ENCODE measurements at regions not wholly inside any gene's neighbourhood (a gene's known extent, or its start where the extent isn't known, plus 50 kb on each side); places are given as distances from the start of the nearest gene placed in this dataset.

- DNase-seq = no peak
Observed at GRCh38 chr10:10307036-10307435, 710.6 kb upstream of the CELF2 start.

GRCh38 chr10:10307551-10307950 lies 710.1 kb upstream of the CELF2 start:
- DNase-seq = no peak

- no peak for DNase-seq
Observed at GRCh38 chr10:10310498-10310897, 707.2 kb upstream of the CELF2 start.

DNA sequence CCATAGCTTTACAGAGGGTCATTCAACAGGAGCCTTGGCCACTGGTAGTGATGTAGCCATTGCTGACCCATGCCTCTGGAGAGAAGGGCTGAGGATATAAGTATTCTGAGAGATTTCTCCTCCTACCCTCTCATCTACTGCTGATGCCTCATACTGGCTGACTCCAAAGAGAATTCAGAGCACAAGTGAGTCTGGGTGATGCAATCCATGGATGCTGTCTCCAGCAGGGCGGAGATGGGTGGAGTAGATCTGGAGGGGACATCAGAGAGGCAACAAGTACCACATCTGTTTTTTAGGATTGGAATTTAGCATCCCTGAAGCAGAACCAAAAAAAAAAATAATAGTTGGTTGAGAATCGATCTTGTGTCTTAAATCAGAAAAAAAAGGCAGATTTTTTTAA lies 705.7 kb upstream of the CELF2 start:
- no peak for DNase-seq

DNA sequence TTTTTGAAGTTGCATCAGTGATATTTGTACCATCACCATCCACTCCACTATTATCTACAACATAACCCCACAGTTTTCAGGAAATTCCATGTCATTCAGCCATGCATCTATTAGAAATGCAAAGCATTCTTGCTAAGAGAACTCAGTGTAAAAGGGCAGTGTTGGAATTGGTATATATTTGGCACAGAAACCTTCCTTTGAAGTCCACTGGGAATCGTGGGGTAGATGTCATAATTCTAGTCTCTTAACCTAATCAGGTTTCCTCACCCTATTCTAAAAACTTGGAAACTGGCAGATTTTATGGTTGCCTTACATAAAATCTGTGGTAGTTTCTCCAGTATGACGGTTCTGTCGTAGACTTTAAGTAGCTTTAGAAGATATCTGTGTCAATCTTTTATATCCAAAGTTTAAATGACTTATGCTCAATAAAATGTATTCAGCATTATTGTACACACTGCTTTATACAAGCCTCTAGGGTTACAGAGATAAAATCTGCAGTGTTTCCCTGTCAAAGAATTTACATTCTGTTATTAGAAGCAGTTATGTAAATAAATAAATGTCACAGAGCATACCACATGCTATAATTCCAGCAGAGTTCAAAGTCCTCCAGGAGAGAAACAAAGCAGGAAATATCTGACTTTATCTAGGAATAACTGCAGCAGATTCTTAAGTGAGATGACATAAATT lies 704.4 kb upstream of the CELF2 start:
- no peak for DNase-seq

GRCh38 chr10:10314626-10315025 lies 703.0 kb upstream of the CELF2 start:
- DNase-seq = no peak

DNA sequence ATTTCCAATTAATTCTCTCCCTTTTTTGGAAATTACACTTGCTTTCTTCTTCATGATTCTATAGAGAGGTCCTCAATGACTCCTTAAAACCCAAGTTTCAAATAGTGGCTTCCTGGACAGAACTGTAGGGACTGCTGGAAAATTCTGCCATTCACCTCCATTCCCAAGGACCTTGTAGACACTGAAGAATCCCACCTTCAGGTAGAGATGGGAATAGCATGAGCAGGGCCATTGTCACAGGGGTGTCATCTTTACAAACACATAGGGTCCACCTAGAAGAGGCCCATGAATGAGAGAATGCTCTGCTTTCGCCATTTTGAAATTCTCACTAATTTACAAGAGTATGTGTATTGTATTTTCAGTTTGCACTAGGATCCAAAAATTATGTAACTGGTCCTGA lies 701.7 kb upstream of the CELF2 start:
- no peak for DNase-seq

- no peak for DNase-seq
Observed at GRCh38 chr10:10317151-10317550, 700.5 kb upstream of the CELF2 start.

GRCh38 chr10:10318856-10319255 lies 698.8 kb upstream of the CELF2 start:
- DNase-seq = no peak

GRCh38 chr10:10320956-10321355 lies 696.7 kb upstream of the CELF2 start:
- DNase-seq = no peak

DNA sequence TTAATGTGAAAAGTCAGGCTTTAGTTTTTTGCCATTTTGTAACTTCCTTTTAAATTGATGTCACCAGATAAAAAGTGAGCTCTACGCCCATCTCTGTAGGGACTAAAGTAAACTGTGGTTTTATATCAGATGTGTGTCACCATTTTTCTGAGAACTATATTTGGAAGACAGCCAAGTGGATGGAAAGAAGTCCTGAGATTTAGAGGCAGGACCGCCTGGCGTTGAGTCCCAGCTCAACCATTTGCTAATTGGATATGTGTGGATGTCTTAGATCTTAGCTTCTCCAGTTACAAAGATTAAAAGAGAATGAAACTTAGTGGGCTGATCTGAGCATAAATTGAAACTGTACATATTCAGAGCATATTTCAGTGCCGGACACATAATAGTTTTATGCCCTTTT lies 691.6 kb upstream of the CELF2 start:
- no peak for DNase-seq

DNA sequence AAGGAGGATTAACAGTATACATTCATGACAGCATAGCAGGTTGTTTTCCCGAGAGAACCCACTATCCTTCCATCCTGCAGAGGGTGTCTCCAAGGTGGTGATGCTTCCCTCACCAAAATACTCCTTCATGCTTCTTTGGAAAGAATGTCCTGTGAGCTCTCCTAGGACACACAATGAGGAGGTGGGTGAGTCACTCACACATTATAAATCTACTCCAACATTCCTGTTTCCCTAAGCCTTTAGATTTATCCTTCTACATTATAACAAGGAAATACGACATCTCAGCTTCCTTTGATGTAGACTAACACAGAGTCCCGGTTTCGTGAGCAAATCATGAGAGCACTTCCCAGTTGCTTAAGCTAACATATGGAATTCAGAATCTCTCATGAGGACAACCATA lies 689.7 kb upstream of the CELF2 start:
- DNase-seq = no peak

GRCh38 chr10:10330418-10330817 lies 687.3 kb upstream of the CELF2 start:
- DNase-seq = no peak

GRCh38 chr10:10332786-10333185 lies 684.9 kb upstream of the CELF2 start:
- DNase-seq = no peak

GRCh38 chr10:10333622-10334021 lies 684.0 kb upstream of the CELF2 start:
- DNase-seq = no peak

GRCh38 chr10:10338339-10338738 lies 679.3 kb upstream of the CELF2 start:
- DNase-seq = no peak

DNA sequence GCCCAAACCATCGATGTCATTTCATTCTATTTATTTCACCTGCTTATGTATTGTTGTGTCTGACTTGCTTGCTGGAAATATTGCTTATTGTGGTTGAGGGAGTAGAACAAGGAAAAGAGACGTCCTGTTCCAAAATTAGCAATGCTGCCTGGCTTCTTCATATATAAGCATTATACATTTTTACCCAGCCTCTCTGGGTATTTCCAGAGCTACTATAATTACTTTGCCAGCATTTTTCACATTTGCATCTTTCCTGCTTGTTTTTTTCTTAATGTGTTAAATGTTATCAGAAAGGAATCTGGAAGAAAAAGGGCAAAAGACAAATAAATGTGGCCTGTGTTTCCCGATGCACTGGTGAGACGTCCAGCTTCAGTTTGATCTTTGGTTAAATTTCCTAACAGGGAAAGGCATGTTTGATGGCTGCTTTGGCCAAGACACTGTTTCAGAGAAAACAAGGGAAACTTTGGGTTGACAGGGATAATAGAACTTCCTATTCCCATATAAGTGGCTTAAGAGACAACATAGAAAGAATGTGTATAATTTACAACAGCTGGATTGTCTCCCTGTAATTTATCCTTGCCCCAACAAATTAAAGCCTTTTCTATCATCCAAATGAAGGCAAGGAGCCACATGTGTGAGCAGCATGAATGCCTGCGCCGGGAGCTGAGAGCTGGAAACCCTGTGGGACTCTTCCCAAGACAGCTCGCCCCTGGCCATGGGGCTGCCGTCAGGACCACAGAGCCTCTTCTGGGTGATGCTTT lies 671.1 kb upstream of the CELF2 start:
- no peak for DNase-seq

DNA sequence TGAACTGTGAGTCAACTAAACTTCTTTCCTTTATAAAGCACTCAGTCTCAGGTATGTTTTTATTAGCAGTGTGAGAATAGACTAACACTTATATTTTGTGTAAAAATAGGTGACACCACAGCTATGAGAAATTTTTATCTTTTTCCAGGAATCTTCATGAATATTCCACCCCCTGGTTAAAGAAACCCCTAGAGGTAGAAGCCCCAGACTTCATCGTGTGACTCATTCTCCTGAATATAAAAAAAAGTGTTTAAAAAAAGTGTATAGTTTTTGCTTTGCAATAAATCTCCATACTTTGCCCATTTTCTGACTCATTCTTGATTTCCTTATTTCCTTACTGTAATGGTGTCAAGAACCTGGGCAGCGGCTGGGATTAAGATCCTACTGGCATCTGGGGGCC lies 667.6 kb upstream of the CELF2 start:
- no peak for DNase-seq

- no peak for DNase-seq
Observed at GRCh38 chr10:10351451-10351850, 666.2 kb upstream of the CELF2 start.

DNA sequence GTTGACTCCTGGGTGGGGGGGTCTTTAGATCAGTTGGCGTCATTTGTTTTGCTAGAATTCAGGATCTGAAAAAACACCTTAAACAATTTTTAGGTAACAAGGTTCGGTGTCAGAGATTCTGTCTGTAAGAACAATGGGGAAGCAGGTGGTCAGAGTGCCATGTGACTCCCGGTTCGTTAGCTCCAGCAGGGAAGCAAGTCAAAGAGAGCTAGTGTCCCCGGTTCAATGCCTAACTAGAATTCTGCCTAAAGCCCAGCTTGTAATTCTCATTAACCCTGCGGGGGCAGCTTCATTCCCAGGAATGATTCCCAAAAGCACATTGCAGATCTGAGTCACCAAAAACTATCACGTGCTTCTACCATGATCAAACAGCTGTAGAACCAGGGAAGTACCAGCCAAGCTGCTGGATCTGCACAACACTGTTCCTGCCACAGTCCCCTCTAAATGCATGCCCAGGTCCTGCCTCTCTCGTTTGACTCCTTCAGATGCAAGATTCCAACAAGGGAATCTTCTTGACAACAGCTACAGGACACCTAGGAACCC lies 664.3 kb upstream of the CELF2 start:
- DNase-seq = no peak

DNA sequence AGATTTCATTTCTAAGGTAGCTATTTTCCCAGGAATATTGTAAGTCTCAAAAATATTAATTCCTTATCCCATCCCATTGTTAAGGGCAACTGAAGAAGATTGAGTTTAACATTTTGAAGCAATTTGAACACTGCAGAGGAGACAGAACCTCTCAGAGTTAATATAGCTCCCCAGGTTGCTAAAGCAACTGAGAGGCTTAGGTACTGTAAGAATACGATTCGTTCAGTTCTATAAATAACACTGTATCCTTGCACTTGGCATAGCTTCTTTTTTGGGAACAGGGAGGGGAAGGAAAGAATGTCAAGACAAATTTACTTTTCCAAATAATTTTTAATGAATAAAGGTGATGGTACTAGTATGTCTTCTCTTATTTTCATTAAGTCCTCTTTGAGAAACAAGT lies 658.4 kb upstream of the CELF2 start:
- no peak for DNase-seq

GRCh38 chr10:10361301-10361885 lies 656.3 kb upstream of the CELF2 start:
- no peak for DNase-seq

DNA sequence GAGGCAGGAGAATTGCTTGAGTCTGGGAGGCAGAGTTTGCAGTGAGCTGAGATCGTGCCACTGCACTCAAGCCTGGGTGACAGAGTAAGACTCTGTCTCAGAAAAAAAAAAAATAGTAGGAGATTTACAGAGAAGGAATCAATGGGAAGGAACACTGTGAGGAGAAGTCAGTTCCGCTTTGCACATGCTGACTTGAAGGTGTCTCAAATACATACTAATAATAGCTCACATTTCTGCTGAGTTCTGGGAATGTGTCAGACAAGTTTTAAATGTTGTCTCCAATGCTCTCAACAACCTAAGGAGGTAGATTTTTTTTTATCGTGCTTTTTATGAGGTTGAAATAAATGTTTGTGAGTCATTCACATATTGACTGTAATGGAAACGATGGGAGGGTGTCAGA lies 654.9 kb upstream of the CELF2 start:
- DNase-seq = no peak

DNA sequence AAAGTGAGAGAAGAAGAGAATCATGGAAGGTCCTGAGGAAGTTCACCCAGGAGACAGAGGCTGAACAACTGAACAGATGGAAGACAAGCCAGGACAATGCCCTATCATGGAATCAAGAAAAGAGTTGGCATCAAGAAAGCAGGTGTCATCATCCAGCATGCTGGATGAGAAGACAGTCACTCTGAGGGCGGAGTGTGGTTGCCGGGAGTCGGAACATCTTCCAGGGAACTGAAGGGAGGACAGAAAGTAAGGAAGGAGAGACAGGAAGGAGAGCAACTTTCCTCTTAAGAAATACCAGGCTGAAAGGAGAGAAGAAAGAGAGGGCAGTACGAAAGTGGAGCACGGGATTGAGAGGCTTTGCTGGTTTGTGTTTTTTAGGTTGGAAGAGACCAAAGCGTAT lies 654.5 kb upstream of the CELF2 start:
- no peak for DNase-seq

Data from CD4-positive, alpha-beta T cell treated with Interleukin-4 for 4 hours (primary cell).